HG02981 (cell line): ENCODE measurements at regions not wholly inside any gene's neighbourhood (a gene's known extent, or its start where the extent isn't known, plus 50 kb on each side); places are given as distances from the start of the nearest gene placed in this dataset.

Experiments used
- ATAC-seq: cut with Tn5 transposase; IDR thresholded peaks from one replicate; pipeline ENCODE4 v1.9.1; 2021; ENCODE audit warnings: mild to moderate bottlenecking, moderate library complexity; ENCODE audit not compliant: unreplicated experiment

- ATAC-seq = no peak
Measured at GRCh38 chr18:2433366-2433765, 137.9 kb downstream of the METTL4 start.

GRCh38 chr18:2441544-2441943 lies 129.8 kb downstream of the METTL4 start:
- no peak for ATAC-seq

GRCh38 chr18:2442006-2442405 lies 129.3 kb downstream of the METTL4 start:
- ATAC-seq = no peak

- no peak for ATAC-seq
Measured at GRCh38 chr18:2442726-2443275, 128.5 kb downstream of the METTL4 start.

- ATAC-seq = no peak
Measured at GRCh38 chr18:2444201-2444875, 127.0 kb downstream of the METTL4 start.

- ATAC-seq = no peak
Measured at GRCh38 chr18:2448565-2449151, 122.6 kb downstream of the METTL4 start.

- ATAC-seq = no peak
Measured at GRCh38 chr18:2451556-2451955, 119.7 kb downstream of the METTL4 start.

GRCh38 chr18:2459886-2460285 lies 111.4 kb downstream of the METTL4 start:
- no peak for ATAC-seq

- no peak for ATAC-seq
Measured at GRCh38 chr18:2466978-2467377, 104.3 kb downstream of the METTL4 start.

- no peak for ATAC-seq
Measured at GRCh38 chr18:2468051-2468450, 103.3 kb downstream of the METTL4 start.

- ATAC-seq = peak; percentile 51
Measured at GRCh38 chr18:2471523-2471922, 99.8 kb downstream of the METTL4 start.

GRCh38 chr18:2478662-2479061 lies 92.6 kb downstream of the METTL4 start:
- no peak for ATAC-seq

- no peak for ATAC-seq
Measured at GRCh38 chr18:2480536-2480935, 90.8 kb downstream of the METTL4 start.

- ATAC-seq = no peak
Measured at GRCh38 chr18:2482706-2483475, 88.4 kb downstream of the METTL4 start.

- ATAC-seq = no peak
Measured at GRCh38 chr18:2485983-2486382, 85.3 kb downstream of the METTL4 start.

GRCh38 chr18:2486426-2486825 lies 84.9 kb downstream of the METTL4 start:
- no peak for ATAC-seq
